ENCODE measurements at regions not wholly inside any gene's neighbourhood (a gene's known extent, or its start where the extent isn't known, plus 50 kb on each side); places are given as distances from the start of the nearest gene placed in this dataset.

- DNase-seq (ENCODE audit: low read depth) = no peak
Observed at GRCh38 chr6:105765239-105765638, 320.9 kb upstream of the PRDM1 start.

GRCh38 chr6:105764315-105764714 is 321.8 kb upstream of the PRDM1 start:
- DNase-seq (ENCODE audit: low read depth) = no peak

DNA sequence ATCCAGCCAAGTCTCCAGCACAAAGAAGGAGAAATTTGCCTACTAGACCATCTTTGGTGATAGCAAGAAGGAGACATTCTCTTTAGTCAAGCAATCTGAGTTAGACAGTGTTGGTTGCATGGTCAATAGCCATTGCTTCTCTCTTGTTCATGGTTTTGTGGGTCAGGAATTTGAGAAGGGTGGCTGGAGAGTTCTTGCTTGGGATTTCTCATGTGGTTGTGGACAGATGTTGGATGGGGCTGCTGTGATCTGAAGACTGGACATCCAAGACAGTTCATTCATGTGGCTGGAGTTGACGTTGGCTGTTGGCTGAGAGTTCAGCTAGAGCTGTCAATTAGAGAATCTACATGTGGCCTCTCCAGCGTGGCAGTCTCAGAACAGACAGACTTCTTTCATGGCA is 322.3 kb upstream of the PRDM1 start:
- no peak for DNase-seq (ENCODE audit: low read depth)

DNA sequence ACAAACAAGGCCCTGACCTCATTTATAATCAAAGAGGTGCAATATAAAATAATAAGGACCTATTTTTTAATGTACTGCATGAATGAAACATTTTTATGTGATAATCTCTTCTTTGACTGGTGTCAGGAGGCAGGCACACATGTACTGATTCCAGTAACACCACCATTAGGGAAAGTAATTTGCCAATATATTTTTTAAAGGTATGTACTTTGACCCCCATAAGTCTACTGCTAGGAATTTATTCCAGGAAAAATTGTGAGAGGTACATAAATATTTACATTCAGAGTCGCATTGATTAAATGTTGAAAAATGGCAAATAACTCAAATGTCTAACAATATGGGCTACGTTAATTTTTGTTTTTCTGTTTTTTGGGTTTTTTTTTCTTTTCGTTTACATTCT is 325.4 kb upstream of the PRDM1 start:
- DNase-seq (ENCODE audit: low read depth) = no peak

- DNase-seq (ENCODE audit: low read depth) = no peak
Observed at GRCh38 chr6:105759946-105760345, 326.2 kb upstream of the PRDM1 start.

DNA sequence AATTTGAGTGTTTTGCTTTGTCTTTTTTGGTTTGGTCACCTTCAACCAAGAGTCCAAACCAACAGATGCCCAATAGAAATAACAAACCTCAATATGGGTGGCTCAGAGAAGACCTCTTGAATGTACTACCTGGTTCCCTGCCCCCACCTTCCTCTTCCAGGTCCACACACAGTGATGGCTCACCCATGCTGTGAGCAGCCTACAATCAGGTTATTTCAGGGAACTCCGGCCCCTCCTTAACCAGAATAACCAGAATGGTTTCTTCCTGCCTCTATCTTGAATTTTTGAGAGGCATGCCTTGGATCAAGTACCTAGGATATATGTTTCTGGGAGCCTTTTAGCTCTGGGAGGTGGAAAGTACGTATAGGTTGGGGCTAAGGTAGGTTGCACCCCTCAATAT is 327.1 kb upstream of the PRDM1 start:
- no peak for DNase-seq (ENCODE audit: low read depth)

DNA sequence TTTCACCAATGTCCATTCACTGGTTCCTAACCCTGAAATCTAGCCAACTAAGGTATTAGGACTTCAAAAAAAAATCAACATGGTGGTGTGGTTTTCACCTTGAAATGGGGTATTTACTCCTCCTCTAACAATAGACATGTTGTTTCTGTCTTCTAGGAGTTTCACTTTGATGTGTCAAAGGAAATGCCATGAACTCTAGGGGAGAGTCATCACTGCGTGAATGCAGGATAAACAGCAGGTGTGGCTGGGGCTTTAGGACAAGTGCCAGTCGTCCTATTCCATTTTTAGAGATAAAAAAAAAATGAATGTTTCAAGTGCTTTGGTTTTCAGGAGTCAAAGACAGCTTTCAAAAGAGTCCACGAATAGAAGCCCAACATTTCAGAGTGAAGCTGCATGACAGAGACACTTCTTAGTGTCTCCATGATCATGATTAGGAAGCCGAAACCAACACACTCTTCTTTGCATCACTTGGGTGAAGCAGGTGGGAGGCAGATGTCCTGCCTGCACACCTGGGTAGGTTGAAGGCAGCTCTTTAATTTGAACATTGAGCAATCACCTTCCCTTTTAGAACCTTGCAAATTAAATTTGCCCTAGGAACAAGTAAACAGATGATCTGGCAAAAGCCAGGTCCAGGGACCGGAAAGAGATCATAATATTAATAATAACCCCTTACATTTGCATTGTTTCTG is 328.5 kb upstream of the PRDM1 start:
- no peak for DNase-seq (ENCODE audit: low read depth)

DNA sequence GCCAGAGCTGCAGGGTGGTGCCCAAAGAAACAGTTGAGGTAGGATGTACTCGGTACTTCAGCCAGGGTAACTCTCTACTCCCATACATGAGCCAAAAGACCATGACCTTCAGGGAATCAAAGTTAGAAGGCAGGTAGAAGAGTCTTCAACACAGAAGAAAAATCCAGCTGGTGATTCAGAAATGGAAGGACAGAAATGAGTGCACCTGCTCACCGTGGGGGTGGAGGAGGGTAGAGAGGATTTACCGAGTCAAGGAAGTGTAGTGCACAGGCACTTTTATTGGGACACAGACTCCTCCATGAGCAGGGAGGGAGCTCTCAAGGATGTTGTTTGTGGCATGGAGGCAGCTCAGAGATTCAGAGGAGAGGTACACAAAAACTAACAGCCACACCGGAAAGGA is 330.3 kb upstream of the PRDM1 start:
- DNase-seq (ENCODE audit: low read depth) = no peak

DNA sequence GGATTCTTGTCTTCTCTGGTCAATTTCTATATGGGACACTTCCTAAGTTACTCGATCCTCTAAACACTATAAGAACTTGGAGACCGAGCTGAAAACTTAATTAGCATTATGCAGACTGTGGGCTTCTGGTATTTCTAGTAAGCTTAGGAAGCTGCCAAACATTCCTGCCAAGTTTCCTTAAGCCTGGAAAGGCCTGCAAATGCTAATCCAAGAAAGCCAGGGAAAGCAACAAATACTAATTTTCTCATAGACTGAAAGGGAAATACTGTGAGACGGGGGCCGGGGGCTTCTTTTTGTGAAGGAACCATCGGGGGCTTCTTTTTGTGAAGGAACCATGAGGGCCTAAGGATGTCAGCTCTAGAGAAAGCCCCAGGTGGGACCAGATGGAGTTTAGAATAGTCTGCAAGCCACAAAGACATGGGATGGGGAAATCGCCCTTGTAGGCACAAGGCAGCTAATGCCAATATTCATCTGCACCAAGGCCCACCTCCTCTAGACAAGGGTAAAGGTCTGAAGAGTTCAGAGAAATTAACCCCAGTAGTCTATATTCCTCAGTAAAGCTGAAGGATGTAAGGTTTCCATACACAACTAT is 332.4 kb upstream of the PRDM1 start:
- no peak for DNase-seq (ENCODE audit: low read depth)

GRCh38 chr6:105753207-105753606 is 332.9 kb upstream of the PRDM1 start:
- DNase-seq (ENCODE audit: low read depth) = no peak

- no peak for DNase-seq (ENCODE audit: low read depth)
Observed at GRCh38 chr6:105750089-105750488, 336.0 kb upstream of the PRDM1 start.

DNA sequence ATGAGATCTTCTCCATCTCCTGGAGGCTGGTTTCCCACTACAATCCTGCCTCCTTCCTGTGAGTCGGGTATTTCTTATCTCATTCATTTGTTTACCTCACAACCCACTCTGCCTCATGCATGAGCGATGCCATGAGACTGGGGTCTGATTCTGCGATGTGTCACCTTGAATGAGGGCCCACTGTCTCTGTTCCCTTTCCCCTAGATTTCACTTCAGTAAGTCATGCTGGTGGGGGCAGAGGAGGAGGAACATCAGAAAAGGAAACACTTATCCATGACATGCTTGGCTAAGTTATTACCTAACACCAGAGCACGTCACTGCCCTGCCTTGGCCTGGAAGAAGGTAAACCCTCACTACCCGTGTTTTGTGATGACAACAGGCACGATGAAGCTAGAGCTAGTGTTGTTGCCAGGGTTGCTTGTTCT is 337.4 kb upstream of the PRDM1 start:
- DNase-seq (ENCODE audit: low read depth) = no peak

DNA sequence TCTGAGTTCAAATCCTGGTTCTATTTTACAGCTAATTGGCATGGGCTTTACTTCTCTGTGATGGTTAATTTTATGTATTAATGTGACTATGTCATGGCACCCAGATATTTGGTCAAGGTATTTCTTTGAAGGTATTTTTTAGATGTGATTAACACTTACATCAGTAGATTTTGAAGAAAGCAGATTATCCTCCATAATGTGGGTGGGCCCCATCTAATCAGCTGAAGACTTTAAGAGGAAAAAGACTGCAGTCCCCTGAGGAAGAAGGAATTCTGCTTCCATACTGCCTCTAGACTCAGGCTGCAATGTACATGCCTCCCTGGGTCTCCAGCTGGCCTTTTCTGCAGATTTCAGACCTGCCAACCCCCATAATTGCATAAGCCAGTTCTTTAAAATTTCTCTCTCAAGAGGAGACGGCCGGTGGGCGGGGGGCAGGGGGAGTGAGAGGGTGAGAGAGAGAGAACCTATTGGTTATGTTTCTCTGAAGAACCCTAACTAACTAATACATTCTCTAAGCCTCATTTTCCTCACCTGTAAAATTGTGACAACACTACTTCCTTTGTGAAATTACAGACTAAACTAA is 338.2 kb upstream of the PRDM1 start:
- no peak for DNase-seq (ENCODE audit: low read depth)

DNA sequence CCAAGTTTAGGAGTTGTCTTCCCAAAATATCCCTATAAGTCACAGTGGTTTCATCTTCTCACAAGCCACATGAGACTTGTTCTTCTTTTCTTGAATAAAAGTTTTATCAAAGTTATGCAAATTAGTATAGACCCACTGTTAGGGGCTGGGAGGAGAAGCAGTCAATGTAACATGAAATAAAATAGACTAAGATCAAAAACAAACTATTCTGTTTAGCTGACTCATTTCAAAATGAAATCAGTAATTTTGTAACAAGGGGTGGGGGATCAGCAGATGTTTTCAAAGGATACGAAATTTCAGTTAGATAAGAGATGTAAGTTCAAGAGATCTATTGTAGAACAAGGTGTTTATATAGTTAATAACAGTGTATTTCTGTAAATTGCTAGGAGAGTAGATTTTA is 339.6 kb upstream of the PRDM1 start:
- no peak for DNase-seq (ENCODE audit: low read depth)

- no peak for DNase-seq (ENCODE audit: low read depth)
Observed at GRCh38 chr6:105746130-105746505, 340.0 kb upstream of the PRDM1 start.

- no peak for DNase-seq (ENCODE audit: low read depth)
Observed at GRCh38 chr6:105745464-105746129, 340.5 kb upstream of the PRDM1 start.

DNA sequence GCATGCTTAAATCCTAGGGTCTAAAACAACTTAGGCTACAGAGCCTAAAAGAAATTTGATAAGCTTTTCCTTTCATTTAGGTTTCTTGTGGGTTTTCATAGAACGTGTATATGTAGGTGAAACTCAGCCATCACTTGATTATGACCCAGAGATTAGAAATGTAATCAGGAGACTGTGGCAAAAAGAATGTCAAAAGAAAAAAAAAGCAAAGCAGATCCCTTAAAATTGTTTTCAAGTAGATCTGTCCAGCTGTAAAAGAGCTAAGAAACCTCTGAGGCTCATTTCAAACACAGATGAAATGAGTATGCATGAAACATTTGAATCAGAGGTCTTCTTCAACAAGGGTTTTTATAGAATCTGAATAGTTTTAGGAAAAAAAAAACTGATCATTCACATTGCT is 341.3 kb upstream of the PRDM1 start:
- DNase-seq (ENCODE audit: low read depth) = no peak

DNA sequence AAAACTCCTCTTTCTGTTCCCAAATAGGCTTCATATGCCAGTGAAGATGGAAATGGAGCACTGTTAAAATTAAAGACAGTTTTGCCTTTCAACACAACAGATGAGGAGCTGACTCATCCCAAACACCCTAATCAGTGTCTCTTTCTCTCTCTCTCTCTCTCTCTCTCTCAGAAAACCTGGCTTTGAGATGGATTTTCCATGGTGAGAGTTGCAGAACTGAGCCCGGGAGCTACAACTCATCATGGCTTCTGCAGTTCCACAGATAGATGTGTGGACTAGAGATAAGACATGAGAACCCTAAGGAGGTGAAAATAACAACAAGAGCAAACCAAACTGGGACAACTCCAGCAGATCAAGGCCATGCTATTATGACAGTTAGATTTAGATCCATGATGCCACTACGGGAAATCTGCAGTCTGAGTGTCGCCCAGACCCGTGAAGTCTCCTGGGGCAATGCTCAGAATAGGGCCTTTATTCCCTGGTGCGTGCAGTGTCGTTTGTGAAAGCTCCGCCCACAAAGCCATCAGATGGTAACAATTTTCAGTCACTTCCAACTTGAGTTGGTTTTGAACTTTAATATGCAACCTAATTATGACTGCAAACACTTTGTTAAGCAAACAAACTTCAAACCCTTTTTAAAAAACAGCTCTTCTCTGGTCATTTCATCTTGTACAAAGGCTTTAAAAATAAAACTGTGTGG is 338.2 kb upstream of the PREP start:
- no peak for DNase-seq (ENCODE audit: low read depth)

GRCh38 chr6:105739764-105740163 is 336.9 kb upstream of the PREP start:
- no peak for DNase-seq (ENCODE audit: low read depth)

GRCh38 chr6:105733556-105734162 is 330.8 kb upstream of the PREP start:
- DNase-seq (ENCODE audit: low read depth) = no peak

DNA sequence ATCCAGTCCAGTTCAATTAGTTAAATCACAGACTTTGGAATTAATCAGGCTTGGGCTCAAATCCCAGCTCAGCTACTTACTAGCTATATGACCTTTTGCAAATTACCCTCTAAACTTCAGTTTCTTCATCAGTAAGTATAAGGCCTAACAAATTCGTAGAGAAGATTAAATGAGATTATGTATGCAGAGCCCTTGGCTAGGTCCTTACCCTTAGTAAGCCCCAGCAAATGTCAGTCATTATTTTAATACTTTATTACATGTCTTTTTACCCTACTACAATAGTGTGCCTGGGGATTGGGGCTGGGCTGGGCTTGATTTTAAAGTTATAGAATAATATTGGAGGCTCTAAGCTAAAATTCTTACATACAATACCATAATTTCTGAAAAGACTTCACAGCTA is 326.1 kb upstream of the PREP start:
- DNase-seq (ENCODE audit: low read depth) = no peak
